Keratinocyte (primary cell): ENCODE measurements at regions not wholly inside any gene's neighbourhood (a gene's known extent, or its start where the extent isn't known, plus 50 kb on each side); places are given as distances from the start of the nearest gene placed in this dataset.

Source experiments
- DNase-seq: peaks from one replicate; pipeline ENCODE4 v3.0.0-alpha.2; 2011; ENCODE audit warnings: low read depth, missing footprints, low spot score
- FAIRE-seq: peaks from 2 replicates; lab custom pipeline; 2011; peaks lifted over from hg19 to GRCh38; lab: Jason Lieb, UNC
- H2AFZ ChIP-seq: 2 replicates; pipeline ENCODE4 v1.6.0; 2012; ENCODE audit warnings: low read length, control low read depth, inconsistent platforms; ENCODE audit not compliant: control insufficient read depth
- H3K27ac ChIP-seq: 2 replicates; pipeline ENCODE4 v1.5.1; 2011; ENCODE audit warnings: low read length; ENCODE audit not compliant: control insufficient read depth, insufficient read depth
- H3K27me3 ChIP-seq: 3 replicates; pipeline ENCODE4 v1.6.0; 2011; ENCODE audit warnings: low read length; ENCODE audit not compliant: control insufficient read depth, insufficient read depth; ENCODE audit errors: extremely low read depth
- H3K36me3 ChIP-seq, 2 experiments: 2 replicates in 1 of 2; 3 replicates in 1 of 2; pipeline ENCODE4 v1.5.1; 2011; ENCODE audit warnings: low read length in 2 of 2, mild to moderate bottlenecking in 1 of 2; ENCODE audit not compliant: control insufficient read depth in 2 of 2, insufficient read depth in 2 of 2; ENCODE audit errors: extremely low read depth in 1 of 2
- H3K4me1 ChIP-seq: 3 replicates; pipeline ENCODE4 v1.5.1; 2011; ENCODE audit warnings: low read length; ENCODE audit not compliant: control insufficient read depth, insufficient read depth; ENCODE audit errors: extremely low read depth
- H3K4me2 ChIP-seq: 3 replicates; pipeline ENCODE4 v1.6.0; 2011; ENCODE audit warnings: low read depth, low read length; ENCODE audit not compliant: control insufficient read depth, insufficient read depth; ENCODE audit errors: extremely low read depth
- H3K4me3 ChIP-seq, 3 experiments: fragments of 200-600 bp in 1 of 3; sonication (generic) in 1 of 3; 2 replicates in 2 of 3; 3 replicates in 1 of 3; pipeline ENCODE4 v1.5.1; 2011 to 2016; ENCODE audit warnings: low read length in 3 of 3, mild to moderate bottlenecking in 3 of 3, control low read depth in 2 of 3, inconsistent platforms in 1 of 3, low read depth in 1 of 3, mixed read lengths in 1 of 3, mixed run types in 1 of 3, moderate library complexity in 1 of 3; ENCODE audit not compliant: control insufficient read depth in 2 of 3, insufficient read depth in 2 of 3; ENCODE audit errors: extremely low read depth in 1 of 3
- H3K79me2 ChIP-seq: 2 replicates; pipeline ENCODE4 v1.6.0; 2012; ENCODE audit warnings: low read length; ENCODE audit not compliant: control insufficient read depth, insufficient read depth
- H3K9ac ChIP-seq: 3 replicates; pipeline ENCODE4 v1.6.0; 2011; ENCODE audit warnings: low read length; ENCODE audit not compliant: control insufficient read depth, insufficient read depth; ENCODE audit errors: extremely low read depth
- H3K9me1 ChIP-seq: 3 replicates; pipeline ENCODE4 v1.6.0; 2011; ENCODE audit warnings: low read length; ENCODE audit not compliant: control insufficient read depth, insufficient read depth; ENCODE audit errors: extremely low read depth
- H3K9me3 ChIP-seq: 2 replicates; pipeline ENCODE4 v1.5.1; 2012; ENCODE audit warnings: low read depth, low read length; ENCODE audit not compliant: control insufficient read depth
- H4K20me1 ChIP-seq: 3 replicates; pipeline ENCODE4 v1.6.0; 2011; ENCODE audit warnings: low read length; ENCODE audit not compliant: control insufficient read depth, insufficient read depth; ENCODE audit errors: extremely low read depth
- EZH2 ChIP-seq: IDR thresholded peaks from one replicate; pipeline ENCODE4 v1.6.1; 2012; ENCODE audit warnings: inconsistent platforms, mild to moderate bottlenecking, low read length, moderate library complexity
- dilution Hi-C: fragments of 300-500 bp; cut with MboI; formaldehyde crosslinking; loops from one replicate; pipeline ENCODE4 v1.7.0; 2020; ENCODE audit warnings: low sequenced_read_pairs; ENCODE audit not compliant: extremely low pct_ligation_motif_present
- TF ChIP-seq, protein P1 (sequence below), 3 experiments: IDR thresholded peaks in 1 of 3; conservative IDR thresholded peaks in 1 of 3; optimal IDR thresholded peaks in 1 of 3; 2 replicates in 2 of 3; 3 replicates in 1 of 3; pipeline versions ENCODE3 to v1.5.1; 2011; ENCODE audit warnings: low read length in 3 of 3, mild to moderate bottlenecking in 3 of 3, moderate library complexity in 2 of 3, control low read depth in 1 of 3, inconsistent platforms in 1 of 3; ENCODE audit not compliant: insufficient read depth in 2 of 3; ENCODE audit errors: extremely low read depth in 1 of 3

DNA sequence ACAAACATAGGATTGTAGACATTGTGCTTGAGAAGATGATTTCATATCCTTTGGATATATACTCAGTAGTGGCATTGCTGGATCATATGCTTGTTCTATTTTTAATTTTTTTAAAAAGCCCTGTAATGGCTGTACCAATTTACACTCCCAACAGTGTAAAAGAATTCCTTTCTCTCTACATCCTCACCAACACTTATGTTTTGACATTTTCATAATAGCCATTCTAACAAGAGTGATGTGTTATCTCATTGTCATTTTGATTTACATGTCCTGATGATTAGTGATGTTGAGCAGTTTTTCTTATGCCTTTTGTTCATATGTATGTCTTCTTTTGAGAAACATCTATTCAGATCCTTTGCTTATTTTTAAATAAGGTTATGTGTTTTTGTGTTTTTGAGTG lies 1039.2 kb upstream of the GOT2 start:
- FAIRE-seq, result no peak
- Histone ChIP-seq H3K9ac (no peak overlapping the region), H3K9me3 (peaks cover 2% of the 10 kb centered on the region), H3K27me3 (no peaks in the 10 kb centered on the region), H3K36me3 (no peaks in the 10 kb centered on the region), H3K27ac (no peak overlapping the region), H3K4me3 (no peak overlapping the region), H3K4me1 (no peaks in the 10 kb centered on the region), H2AFZ (no peak overlapping the region), H3K9me1 (no peaks in the 10 kb centered on the region), H3K4me2 (no peak overlapping the region), H3K79me2 (no peaks in the 10 kb centered on the region), H4K20me1 (no peaks in the 10 kb centered on the region)
- no peak for TF ChIP-seq EZH2
- TF ChIP-seq, protein P1, sequence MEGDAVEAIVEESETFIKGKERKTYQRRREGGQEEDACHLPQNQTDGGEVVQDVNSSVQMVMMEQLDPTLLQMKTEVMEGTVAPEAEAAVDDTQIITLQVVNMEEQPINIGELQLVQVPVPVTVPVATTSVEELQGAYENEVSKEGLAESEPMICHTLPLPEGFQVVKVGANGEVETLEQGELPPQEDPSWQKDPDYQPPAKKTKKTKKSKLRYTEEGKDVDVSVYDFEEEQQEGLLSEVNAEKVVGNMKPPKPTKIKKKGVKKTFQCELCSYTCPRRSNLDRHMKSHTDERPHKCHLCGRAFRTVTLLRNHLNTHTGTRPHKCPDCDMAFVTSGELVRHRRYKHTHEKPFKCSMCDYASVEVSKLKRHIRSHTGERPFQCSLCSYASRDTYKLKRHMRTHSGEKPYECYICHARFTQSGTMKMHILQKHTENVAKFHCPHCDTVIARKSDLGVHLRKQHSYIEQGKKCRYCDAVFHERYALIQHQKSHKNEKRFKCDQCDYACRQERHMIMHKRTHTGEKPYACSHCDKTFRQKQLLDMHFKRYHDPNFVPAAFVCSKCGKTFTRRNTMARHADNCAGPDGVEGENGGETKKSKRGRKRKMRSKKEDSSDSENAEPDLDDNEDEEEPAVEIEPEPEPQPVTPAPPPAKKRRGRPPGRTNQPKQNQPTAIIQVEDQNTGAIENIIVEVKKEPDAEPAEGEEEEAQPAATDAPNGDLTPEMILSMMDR (optimal IDR thresholded peaks at IDR 0.05 in 1 of 3, IDR thresholded peaks at IDR 0.05 in 1 of 3, conservative IDR thresholded peaks at IDR 0.05 in 1 of 3; ENCODE audit: extremely low read depth in 1 of 3, insufficient read depth in 2 of 3, low read length in 3 of 3), result no peak
- DNase-seq, result no peak
- dilution Hi-C loops, result no loop called here

DNA sequence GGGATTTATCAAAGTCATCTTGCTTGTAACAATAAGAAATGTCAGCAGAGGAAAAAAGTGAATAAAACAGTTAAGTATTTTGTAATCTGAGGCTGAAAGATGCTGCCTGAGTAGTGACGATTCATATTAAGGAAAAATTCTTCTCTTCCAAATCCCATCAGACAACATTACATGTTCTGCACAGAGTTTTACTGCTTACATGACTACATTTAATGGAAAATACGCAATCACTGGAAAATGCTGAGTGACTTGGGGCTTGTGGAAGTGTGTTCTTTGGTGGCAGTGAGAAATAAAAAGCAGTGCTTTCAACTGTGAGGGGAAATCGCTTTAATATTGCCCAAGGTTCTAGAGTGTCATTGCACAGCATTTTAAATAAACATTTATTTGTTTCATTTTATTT lies 1025.2 kb upstream of the GOT2 start:
- Histone ChIP-seq H3K9me3 (peaks cover 2% of the 10 kb centered on the region), H3K36me3 (no peaks in the 10 kb centered on the region), H3K9ac (no peak overlapping the region), H2AFZ (no peak overlapping the region), H4K20me1 (no peaks in the 10 kb centered on the region), H3K79me2 (no peaks in the 10 kb centered on the region), H3K4me2 (no peak overlapping the region), H3K27me3 (no peaks in the 10 kb centered on the region), H3K9me1 (no peaks in the 10 kb centered on the region), H3K4me3 (no peak overlapping the region), H3K27ac (no peak overlapping the region), H3K4me1 (no peaks in the 10 kb centered on the region)
- FAIRE-seq, result no peak
- TF ChIP-seq, protein P1 (optimal IDR thresholded peaks at IDR 0.05 in 1 of 3, IDR thresholded peaks at IDR 0.05 in 1 of 3, conservative IDR thresholded peaks at IDR 0.05 in 1 of 3; ENCODE audit: extremely low read depth in 1 of 3, insufficient read depth in 2 of 3, low read length in 3 of 3), result no peak
- no peak for TF ChIP-seq EZH2
- no peak for DNase-seq
- dilution Hi-C loops, result no loop called here
